Adrenal gland (tissue), 9 donors: ENCODE measurements at regions not wholly inside any gene's neighbourhood (a gene's known extent, or its start where the extent isn't known, plus 50 kb on each side); places are given as distances from the start of the nearest gene placed in this dataset.

Source experiments
- DNase-seq, 7 donors: peaks; one replicate each; pipeline ENCODE4 v3.0.0-alpha.2; 2019 to 2020
- H3K27ac ChIP-seq, 5 donors: fragments of 200-600 bp; sonication (generic) in 4 of 5; 1 replicate in 3 of 5; 2 replicates in 2 of 5; pipeline versions ENCODE4 v1.5.1 to v1.8.0; 2016 to 2020; ENCODE audit warnings: mild to moderate bottlenecking in 1 of 5
- H3K27me3 ChIP-seq: fragments of 200-600 bp; 2 replicates; pipeline ENCODE4 v1.8.0; 2021
- H3K36me3 ChIP-seq, 2 donors: fragments of 200-600 bp; replicated peaks in 1 of 2; 1 replicate in 1 of 2; 2 replicates in 1 of 2; pipeline versions ENCODE4 v1.5.1 to v1.8.0; 2018 to 2022
- H3K4me1 ChIP-seq, 2 donors: fragments of 200-600 bp; replicated peaks in 1 of 2; 1 replicate in 1 of 2; 2 replicates in 1 of 2; pipeline versions ENCODE4 v1.5.1 to v1.8.0; 2018 to 2021
- H3K4me3 ChIP-seq, 4 donors: fragments of 200-600 bp; sonication (generic) in 3 of 4; one replicate each; pipeline ENCODE4 v1.5.1; 2016 to 2018
- H3K9me3 ChIP-seq, 3 donors: fragments of 200-600 bp; sonication (generic) in 1 of 3; replicated peaks in 1 of 3; 1 replicate in 2 of 3; 2 replicates in 1 of 3; pipeline versions ENCODE4 v1.5.1 to v1.8.0; 2016 to 2021
- CTCF ChIP-seq, 6 experiments: fragments of 450-650 bp in 4 of 6; fragments of 200-600 bp in 2 of 6; sonication (generic) in 1 of 6; IDR thresholded peaks; 1 replicate in 5 of 6; 2 replicates in 1 of 6; pipeline versions ENCODE4 v1.5.1 to v1.8.0; 2016 to 2021; ENCODE audit warnings: antibody characterized with exemption in 6 of 6, mild to moderate bottlenecking in 2 of 6, moderate library complexity in 1 of 6
- POLR2A ChIP-seq, 2 donors: fragments of 450-650 bp; IDR thresholded peaks; one replicate each; pipeline ENCODE4 v1.6.1; 2017; ENCODE audit warnings: antibody characterized with exemption in 2 of 2, mild to moderate bottlenecking in 2 of 2, moderate library complexity in 1 of 2
- WGBS, 4 donors: extraction: QIAGEN DNeasy Blood & Tissue Kit in 2 of 4; methylation state at CpG; one replicate each; pipeline versions ENCODE4 v1.1.5 to v1.1.7; 2013 to 2017; 5-methylcytosine and 5-hydroxymethylcytosine counted together
- intact Hi-C, 2 donors: fragments of 100-400 bp; cut with DNase I; formaldehyde crosslinking; loops; one replicate each; pipeline versions ENCODE4 v1.14.1 to v1.15.0; 2022 to 2023
- donor health status: healthy with polysubstance abuse.
- donor health status: Bipolar disorder and iron deficiency.
- donor health status: DM: yes; HTN: yes; CAD: no.
- donor health status: DM: no; HTN: no; CAD: no.
- donor health status: DM: no; HTN: no; CAD: no.

- no peak overlapping the region for H3K4me3 ChIP-seq
- H3K9me3 ChIP-seq: no peaks in the 10 kb centered on the region
- TF ChIP-seq CTCF (IDR thresholded peaks at IDR 0.05): no peak
- no peaks in the 10 kb centered on the region for H3K4me1 ChIP-seq
- no peaks in the 10 kb centered on the region for H3K36me3 ChIP-seq
- no peaks in the 10 kb centered on the region for H3K27me3 ChIP-seq
- DNase-seq: no peak
- no peak overlapping the region for H3K27ac ChIP-seq
- intact Hi-C loops: no loop called here
Measured at GRCh38 chr7:152486968-152487367, 51.2 kb upstream of the KMT2C start.

GRCh38 chr7:152485826-152486225, 50.0 kb upstream of the KMT2C start:
- no peaks in the 10 kb centered on the region for H3K27me3 ChIP-seq
- 83 to 86% (median 84%) methylated on average over 4 of the region's 4 CpGs for WGBS, 4 donors
- H3K9me3 ChIP-seq: no peaks in the 10 kb centered on the region
- H3K4me3 ChIP-seq: no peak overlapping the region
- DNase-seq: no peak
- intact Hi-C loops: no loop called here
- TF ChIP-seq CTCF (IDR thresholded peaks at IDR 0.05) (no peak), POLR2A (IDR thresholded peaks at IDR 0.05) (no peak)
- H3K36me3 ChIP-seq: no peaks in the 10 kb centered on the region
- no peaks in the 10 kb centered on the region for H3K4me1 ChIP-seq
- H3K27ac ChIP-seq: no peak overlapping the region
